SK-N-SH treated with all-trans-retinoic acid at 6 μM for 48 hours (cell line): ENCODE measurements at regions not wholly inside any gene's neighbourhood (a gene's known extent, or its start where the extent isn't known, plus 50 kb on each side); places are given as distances from the start of the nearest gene placed in this dataset.

ENCODE experiments used
- ATAC-seq: fragments of 200-7000 bp; cut with Tn5 transposase; 3 replicates; pipeline ENCODE4 v1.9.1; 2020; ENCODE audit warnings: mild to moderate bottlenecking, moderate library complexity
- ARNTL ChIP-seq: fragments of 450-650 bp; formaldehyde crosslinking; IDR thresholded peaks from 2 replicates; pipeline ENCODE4 v1.5.0; 2020; ENCODE audit warnings: low read depth, mild to moderate bottlenecking, moderate library complexity, borderline replicate concordance
- BACH2 ChIP-seq: fragments of 250-450 bp; sonication (Bioruptor Pico); IDR thresholded peaks from 2 replicates; pipeline ENCODE4 v1.9.0; 2021; ENCODE audit warnings: mild to moderate bottlenecking, borderline replicate concordance
- CSDC2 ChIP-seq: fragments of 250-450 bp; sonication (Bioruptor Pico); IDR thresholded peaks from 2 replicates; pipeline ENCODE4 v1.5.0; 2020; ENCODE audit warnings: mild to moderate bottlenecking, moderate library complexity
- ESRRG ChIP-seq: fragments of 250-450 bp; sonication (Bioruptor Pico); IDR thresholded peaks from 2 replicates; pipeline ENCODE4 v1.6.1; 2021; ENCODE audit warnings: mild to moderate bottlenecking
- GLIS3 ChIP-seq: fragments of 250-450 bp; sonication (Bioruptor Pico); IDR thresholded peaks from 2 replicates; pipeline ENCODE4 v1.5.0; 2020; ENCODE audit warnings: mild to moderate bottlenecking, moderate library complexity
- ISL1 ChIP-seq: fragments of 250-450 bp; sonication (Bioruptor Pico); IDR thresholded peaks from 2 replicates; pipeline ENCODE4 v2.1.2; 2022; ENCODE audit warnings: mild to moderate bottlenecking, moderate library complexity
- OSR1 ChIP-seq: fragments of 250-450 bp; sonication (Bioruptor Pico); IDR thresholded peaks from 2 replicates; pipeline ENCODE4 v1.8.0; 2022; ENCODE audit warnings: moderate library complexity, mild to moderate bottlenecking, inconsistent platforms
- PATZ1 ChIP-seq: fragments of 250-450 bp; sonication (Bioruptor Pico); IDR thresholded peaks from 2 replicates; pipeline ENCODE4 v1.8.0; 2020; ENCODE audit warnings: mild to moderate bottlenecking, moderate library complexity, borderline replicate concordance
- PPARA ChIP-seq: fragments of 250-450 bp; sonication (Bioruptor Pico); IDR thresholded peaks from 2 replicates; pipeline ENCODE4 v1.5.0; 2020; ENCODE audit warnings: mild to moderate bottlenecking, borderline replicate concordance
- RARB ChIP-seq: fragments of 250-450 bp; sonication (Bioruptor Pico); IDR thresholded peaks from 2 replicates; pipeline ENCODE4 v1.8.0; 2021; ENCODE audit warnings: mild to moderate bottlenecking, moderate library complexity
- SNAI2 ChIP-seq: fragments of 250-450 bp; sonication (Bioruptor Pico); IDR thresholded peaks from 2 replicates; pipeline ENCODE4 v1.5.0; 2020; ENCODE audit warnings: mild to moderate bottlenecking, moderate library complexity
- TCF4 ChIP-seq: fragments of 250-450 bp; sonication (Bioruptor Pico); IDR thresholded peaks from 2 replicates; pipeline ENCODE4 v1.8.0; 2021; ENCODE audit warnings: mild to moderate bottlenecking, moderate library complexity, borderline replicate concordance
- TOX ChIP-seq: fragments of 250-450 bp; sonication (Bioruptor Pico); IDR thresholded peaks from 2 replicates; pipeline ENCODE4 v1.8.0; 2021; ENCODE audit warnings: mild to moderate bottlenecking, moderate library complexity, borderline replicate concordance
- ZC3H10 ChIP-seq: fragments of 250-450 bp; sonication (Bioruptor Pico); IDR thresholded peaks from 2 replicates; pipeline ENCODE4 v1.5.1; 2021; ENCODE audit warnings: mild to moderate bottlenecking, moderate library complexity
- ZFP3 ChIP-seq: fragments of 250-450 bp; sonication (Bioruptor Pico); IDR thresholded peaks from 2 replicates; pipeline ENCODE4 v1.5.0; 2020; ENCODE audit warnings: mild to moderate bottlenecking, moderate library complexity
- ZFP30 ChIP-seq: fragments of 450-650 bp; formaldehyde crosslinking; IDR thresholded peaks from 2 replicates; pipeline ENCODE4 v1.5.0; 2022; ENCODE audit warnings: mild to moderate bottlenecking, moderate library complexity
- ZNF565 ChIP-seq: fragments of 450-650 bp; formaldehyde crosslinking; conservative IDR thresholded peaks from 2 replicates; pipeline ENCODE4 v1.5.0; 2020; ENCODE audit warnings: low read depth, mild to moderate bottlenecking, moderate library complexity
- ZNF70 ChIP-seq: fragments of 450-650 bp; formaldehyde crosslinking; IDR thresholded peaks from 2 replicates; pipeline ENCODE4 v1.5.0; 2020; ENCODE audit warnings: mild to moderate bottlenecking, moderate library complexity
- ZNF8 ChIP-seq: fragments of 450-650 bp; formaldehyde crosslinking; IDR thresholded peaks from 2 replicates; pipeline ENCODE4 v1.5.0; 2020; ENCODE audit warnings: mild to moderate bottlenecking, moderate library complexity
- TF ChIP-seq, protein P1 (sequence below): fragments of 250-450 bp; sonication (Bioruptor Pico); IDR thresholded peaks from 2 replicates; pipeline ENCODE4 v1.5.0; 2020; ENCODE audit warnings: mild to moderate bottlenecking, moderate library complexity
- TF ChIP-seq, protein P2 (sequence below): fragments of 250-450 bp; sonication (Bioruptor Pico); IDR thresholded peaks from 2 replicates; pipeline ENCODE4 v1.5.1; 2020; ENCODE audit warnings: low read depth, mild to moderate bottlenecking, moderate library complexity
- TF ChIP-seq, protein P3 (sequence below): fragments of 250-450 bp; sonication (Bioruptor Pico); IDR thresholded peaks from 2 replicates; pipeline ENCODE4 v1.5.1; 2021; ENCODE audit warnings: mild to moderate bottlenecking, moderate library complexity

DNA sequence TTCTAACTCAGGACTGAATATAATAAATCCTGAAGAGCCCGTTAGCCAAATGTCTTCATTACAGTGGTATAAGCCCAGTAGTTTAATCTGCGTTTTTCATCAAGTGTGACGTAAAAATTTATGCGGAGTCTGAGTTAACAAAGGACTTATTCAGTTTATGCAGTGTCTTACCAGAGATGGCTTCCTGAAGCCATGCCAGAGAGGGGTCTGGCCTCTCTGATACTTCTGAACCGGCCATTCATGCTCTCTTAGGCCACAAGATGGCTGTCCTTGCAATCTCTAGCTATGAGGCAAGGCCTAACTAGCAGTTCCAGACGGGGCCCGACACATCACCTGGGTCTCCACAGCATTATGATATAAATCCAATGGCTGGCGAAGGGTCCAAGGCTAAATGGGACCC lies 101.4 kb downstream of the TEX35 start:
- no peak for TF ChIP-seq ZFP3 (CRISPR knock-in tag)
- TF ChIP-seq PPARA (CRISPR knock-in tag) = no peak
- TF ChIP-seq ZC3H10 (CRISPR knock-in tag) = no peak
- no peak for TF ChIP-seq BACH2 (CRISPR knock-in tag)
- no peak for TF ChIP-seq ZFP30 (CRISPR knock-in tag)
- no peak for TF ChIP-seq ZNF565
- TF ChIP-seq OSR1 (CRISPR knock-in tag) = no peak
- TF ChIP-seq ZNF8 (CRISPR knock-in tag) = no peak
- no peak for TF ChIP-seq ISL1 (CRISPR knock-in tag)
- no peak for TF ChIP-seq CSDC2 (CRISPR knock-in tag)
- TF ChIP-seq SNAI2 = no peak
- no peak for TF ChIP-seq ARNTL (CRISPR knock-in tag)
- ATAC-seq = no peak

DNA sequence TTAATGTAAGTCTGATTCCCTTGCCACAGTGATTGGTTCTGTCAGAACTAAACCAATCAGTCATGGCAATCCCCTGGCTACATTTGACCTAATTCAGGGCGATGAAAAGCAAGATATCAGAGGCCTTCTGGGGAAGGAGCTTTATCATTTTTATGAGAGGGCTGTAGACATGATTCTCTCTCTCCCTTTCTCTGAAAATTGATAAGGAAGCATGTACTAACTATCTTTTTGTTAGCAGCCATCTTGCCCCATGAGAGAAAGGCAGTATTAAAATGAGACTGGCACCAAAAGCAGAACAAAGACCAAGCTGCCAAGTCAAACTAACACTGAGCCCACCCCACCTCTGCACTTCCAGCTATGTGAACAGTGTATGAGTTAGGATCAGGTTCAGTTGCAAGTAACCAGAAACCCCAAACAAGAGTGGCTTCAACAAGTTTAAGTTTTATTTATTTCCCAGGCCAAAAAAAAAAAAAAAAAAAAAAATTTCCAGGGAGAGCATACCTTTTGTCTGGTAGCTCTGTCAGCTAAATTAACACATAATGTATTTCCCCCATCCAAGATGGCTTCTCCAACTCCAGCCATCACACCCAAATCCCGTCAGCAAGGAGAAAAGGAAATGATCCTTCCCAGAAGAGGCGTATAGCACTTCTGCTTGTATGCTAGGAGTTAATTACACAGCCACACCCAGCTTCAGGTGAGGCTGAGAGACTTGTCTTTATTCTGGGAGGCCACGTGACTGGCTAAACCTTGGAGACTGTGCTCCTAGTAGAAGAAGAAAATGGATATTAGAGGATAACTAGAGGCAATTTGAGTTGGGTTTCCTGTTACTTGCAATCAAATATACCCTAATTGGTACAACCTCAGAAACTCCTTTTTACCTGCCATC lies 105.8 kb upstream of the RALGPS2 start:
- no peak for ATAC-seq
- TF ChIP-seq ESRRG (no peak), BACH2 (CRISPR knock-in tag) (no peak), ZFP3 (CRISPR knock-in tag) (no peak), PPARA (CRISPR knock-in tag) (no peak), ZNF8 (CRISPR knock-in tag) (no peak), CSDC2 (CRISPR knock-in tag) (no peak), ZFP30 (CRISPR knock-in tag) (no peak)
- TF ChIP-seq, protein P1, sequence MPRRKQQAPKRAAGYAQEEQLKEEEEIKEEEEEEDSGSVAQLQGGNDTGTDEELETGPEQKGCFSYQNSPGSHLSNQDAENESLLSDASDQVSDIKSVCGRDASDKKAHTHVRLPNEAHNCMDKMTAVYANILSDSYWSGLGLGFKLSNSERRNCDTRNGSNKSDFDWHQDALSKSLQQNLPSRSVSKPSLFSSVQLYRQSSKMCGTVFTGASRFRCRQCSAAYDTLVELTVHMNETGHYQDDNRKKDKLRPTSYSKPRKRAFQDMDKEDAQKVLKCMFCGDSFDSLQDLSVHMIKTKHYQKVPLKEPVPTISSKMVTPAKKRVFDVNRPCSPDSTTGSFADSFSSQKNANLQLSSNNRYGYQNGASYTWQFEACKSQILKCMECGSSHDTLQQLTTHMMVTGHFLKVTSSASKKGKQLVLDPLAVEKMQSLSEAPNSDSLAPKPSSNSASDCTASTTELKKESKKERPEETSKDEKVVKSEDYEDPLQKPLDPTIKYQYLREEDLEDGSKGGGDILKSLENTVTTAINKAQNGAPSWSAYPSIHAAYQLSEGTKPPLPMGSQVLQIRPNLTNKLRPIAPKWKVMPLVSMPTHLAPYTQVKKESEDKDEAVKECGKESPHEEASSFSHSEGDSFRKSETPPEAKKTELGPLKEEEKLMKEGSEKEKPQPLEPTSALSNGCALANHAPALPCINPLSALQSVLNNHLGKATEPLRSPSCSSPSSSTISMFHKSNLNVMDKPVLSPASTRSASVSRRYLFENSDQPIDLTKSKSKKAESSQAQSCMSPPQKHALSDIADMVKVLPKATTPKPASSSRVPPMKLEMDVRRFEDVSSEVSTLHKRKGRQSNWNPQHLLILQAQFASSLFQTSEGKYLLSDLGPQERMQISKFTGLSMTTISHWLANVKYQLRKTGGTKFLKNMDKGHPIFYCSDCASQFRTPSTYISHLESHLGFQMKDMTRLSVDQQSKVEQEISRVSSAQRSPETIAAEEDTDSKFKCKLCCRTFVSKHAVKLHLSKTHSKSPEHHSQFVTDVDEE (CRISPR knock-in tag) = no peak

DNA sequence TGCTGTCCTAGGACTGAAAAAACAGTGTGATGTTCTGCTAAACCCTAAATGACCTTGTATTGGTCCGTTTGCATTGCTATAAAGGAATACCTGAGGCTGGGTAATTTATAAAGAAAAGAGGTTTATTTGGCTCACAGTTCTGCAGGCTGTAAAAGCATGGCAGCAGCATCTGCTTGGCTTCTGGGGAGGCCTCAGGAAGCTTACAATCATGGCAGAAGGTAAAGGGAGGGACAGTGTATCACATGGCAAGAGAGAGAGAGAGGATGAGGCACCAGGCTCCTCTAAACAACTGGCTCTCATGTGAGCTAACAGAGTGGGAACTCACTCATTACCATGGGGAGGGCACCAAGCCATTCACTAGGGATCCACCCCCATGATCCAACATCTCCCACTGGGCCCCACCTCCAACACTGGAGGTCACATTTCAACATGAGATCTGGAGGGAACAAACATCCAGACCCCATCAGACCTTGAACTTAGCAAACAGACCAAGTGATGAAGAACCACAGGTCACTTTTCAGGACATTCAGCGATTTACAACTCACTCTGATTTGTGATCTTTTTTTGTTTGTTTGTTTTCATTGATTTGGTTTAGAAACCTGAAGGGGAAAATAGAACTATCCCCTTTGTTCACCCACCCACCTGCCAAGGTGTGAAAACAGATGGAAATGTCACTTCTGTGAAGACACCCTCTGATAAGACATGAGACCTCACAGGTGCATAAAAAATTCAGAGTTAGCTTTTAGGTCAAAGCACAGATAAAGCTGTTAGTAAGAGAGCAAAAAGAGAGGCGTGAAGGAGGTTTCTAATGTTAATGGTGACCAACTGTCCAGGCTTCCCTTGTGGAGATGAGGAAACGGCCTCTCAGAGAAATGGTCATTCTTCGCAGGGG lies 104.2 kb upstream of the RALGPS2 start:
- no peak for ATAC-seq
- no peak for TF ChIP-seq ZNF70 (CRISPR knock-in tag)
- TF ChIP-seq, protein P2, sequence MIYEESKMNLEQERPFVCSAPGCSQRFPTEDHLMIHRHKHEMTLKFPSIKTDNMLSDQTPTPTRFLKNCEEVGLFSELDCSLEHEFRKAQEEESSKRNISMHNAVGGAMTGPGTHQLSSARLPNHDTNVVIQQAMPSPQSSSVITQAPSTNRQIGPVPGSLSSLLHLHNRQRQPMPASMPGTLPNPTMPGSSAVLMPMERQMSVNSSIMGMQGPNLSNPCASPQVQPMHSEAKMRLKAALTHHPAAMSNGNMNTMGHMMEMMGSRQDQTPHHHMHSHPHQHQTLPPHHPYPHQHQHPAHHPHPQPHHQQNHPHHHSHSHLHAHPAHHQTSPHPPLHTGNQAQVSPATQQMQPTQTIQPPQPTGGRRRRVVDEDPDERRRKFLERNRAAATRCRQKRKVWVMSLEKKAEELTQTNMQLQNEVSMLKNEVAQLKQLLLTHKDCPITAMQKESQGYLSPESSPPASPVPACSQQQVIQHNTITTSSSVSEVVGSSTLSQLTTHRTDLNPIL (CRISPR knock-in tag) = no peak
- no peak for TF ChIP-seq SNAI2
- no peak for TF ChIP-seq TCF4 (CRISPR knock-in tag)
- TF ChIP-seq ZFP3 (CRISPR knock-in tag) = no peak
- TF ChIP-seq BACH2 (CRISPR knock-in tag) = no peak
- no peak for TF ChIP-seq ISL1 (CRISPR knock-in tag)
- no peak for TF ChIP-seq ARNTL (CRISPR knock-in tag)
- TF ChIP-seq RARB (CRISPR knock-in tag) = no peak
- no peak for TF ChIP-seq CSDC2 (CRISPR knock-in tag)
- TF ChIP-seq, protein P1 (CRISPR knock-in tag) = no peak
- TF ChIP-seq, protein P3, sequence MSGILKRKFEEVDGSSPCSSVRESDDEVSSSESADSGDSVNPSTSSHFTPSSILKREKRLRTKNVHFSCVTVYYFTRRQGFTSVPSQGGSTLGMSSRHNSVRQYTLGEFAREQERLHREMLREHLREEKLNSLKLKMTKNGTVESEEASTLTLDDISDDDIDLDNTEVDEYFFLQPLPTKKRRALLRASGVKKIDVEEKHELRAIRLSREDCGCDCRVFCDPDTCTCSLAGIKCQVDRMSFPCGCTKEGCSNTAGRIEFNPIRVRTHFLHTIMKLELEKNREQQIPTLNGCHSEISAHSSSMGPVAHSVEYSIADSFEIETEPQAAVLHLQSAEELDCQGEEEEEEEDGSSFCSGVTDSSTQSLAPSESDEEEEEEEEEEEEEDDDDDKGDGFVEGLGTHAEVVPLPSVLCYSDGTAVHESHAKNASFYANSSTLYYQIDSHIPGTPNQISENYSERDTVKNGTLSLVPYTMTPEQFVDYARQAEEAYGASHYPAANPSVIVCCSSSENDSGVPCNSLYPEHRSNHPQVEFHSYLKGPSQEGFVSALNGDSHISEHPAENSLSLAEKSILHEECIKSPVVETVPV (CRISPR knock-in tag) = no peak
- no peak for TF ChIP-seq ZNF8 (CRISPR knock-in tag)
- no peak for TF ChIP-seq GLIS3 (CRISPR knock-in tag)
- no peak for TF ChIP-seq TOX (CRISPR knock-in tag)
- TF ChIP-seq PATZ1 = no peak
- TF ChIP-seq PPARA (CRISPR knock-in tag) = no peak
- TF ChIP-seq OSR1 (CRISPR knock-in tag) = no peak
- no peak for TF ChIP-seq ZNF565
- TF ChIP-seq ZC3H10 (CRISPR knock-in tag) = no peak
